ENCODE measurements at regions not wholly inside any gene's neighbourhood (a gene's known extent, or its start where the extent isn't known, plus 50 kb on each side); places are given as distances from the start of the nearest gene placed in this dataset.

DNA sequence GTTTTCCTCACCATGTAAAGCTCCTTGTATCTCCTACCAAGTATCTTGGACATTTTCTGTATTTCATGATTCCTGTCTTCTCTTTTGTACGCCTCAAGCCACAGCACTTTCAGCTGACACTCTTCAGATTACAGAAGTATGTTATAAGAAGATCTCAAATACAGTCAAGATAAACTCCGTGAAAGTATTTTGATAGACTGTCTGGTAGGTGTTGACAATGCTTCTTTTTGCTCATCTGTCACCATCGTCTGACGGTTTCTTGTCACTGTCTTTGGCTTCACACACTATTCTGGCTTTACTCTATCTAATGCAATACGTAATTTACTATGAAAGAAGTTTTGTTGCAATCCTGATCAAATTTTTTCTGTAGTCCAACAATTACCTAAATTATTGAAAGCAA, 294.5 kb upstream of the CDH12 start:
- H3K4me2 ChIP-seq (ENCODE audit: low read length, poor library complexity, severe bottlenecking), result no peak overlapping the region
- H3K27ac ChIP-seq (ENCODE audit: low read length, poor library complexity, severe bottlenecking), result no peak overlapping the region
- H3K4me3 ChIP-seq (ENCODE audit: insufficient read depth in 1 of 2, low read depth in 1 of 2, low read length in 2 of 2), result no peak overlapping the region
- H3K4ac ChIP-seq (ENCODE audit: low read depth in 1 of 2, low read length in 2 of 2), result no peak overlapping the region
- no peaks in the 10 kb centered on the region for H3K36me3 ChIP-seq (ENCODE audit: control insufficient read depth in 1 of 2, insufficient read depth in 2 of 2, low read depth in 1 of 2, low read length in 2 of 2)
- no peaks in the 10 kb centered on the region for H3K4me1 ChIP-seq (ENCODE audit: control insufficient read depth, insufficient read depth, low read depth, low read length)
- H3K27me3 ChIP-seq (ENCODE audit: control insufficient read depth in 1 of 2, insufficient read depth in 1 of 2, low read length in 2 of 2), result no peaks in the 10 kb centered on the region
- no peak overlapping the region for H4K91ac ChIP-seq (ENCODE audit: low read length)
- no peak overlapping the region for H3K14ac ChIP-seq (ENCODE audit: low read length in 2 of 2)
- no peak overlapping the region for H2BK5ac ChIP-seq (ENCODE audit: low read depth, low read length, poor library complexity, severe bottlenecking)
- no peaks in the 10 kb centered on the region for H3K9me3 ChIP-seq (ENCODE audit: control insufficient read depth, low read length)
- no peak overlapping the region for H3K23ac ChIP-seq (ENCODE audit: low read length in 2 of 2)
- WGBS, result no CpG with 5 or more reads among the region's 5 CpGs
- H2BK15ac ChIP-seq (ENCODE audit: low read depth, poor library complexity, severe bottlenecking), result no peak overlapping the region
- H3K18ac ChIP-seq (ENCODE audit: low read depth in 1 of 2, low read length in 2 of 2), result no peak overlapping the region
- no peak overlapping the region for H2BK12ac ChIP-seq (ENCODE audit: low read length in 2 of 2)
- no peaks in the 10 kb centered on the region for H3K79me1 ChIP-seq (replicated peaks; ENCODE audit: low read length, poor library complexity, severe bottlenecking)
- no peak for DNase-seq
- no peak overlapping the region for H2BK120ac ChIP-seq (ENCODE audit: low read depth, low read length)
- H2AFZ ChIP-seq (ENCODE audit: low read depth, low read length), result no peak overlapping the region
- H4K8ac ChIP-seq (ENCODE audit: low read length), result no peak overlapping the region
- no peak overlapping the region for H2AK5ac ChIP-seq (ENCODE audit: low read length, severe bottlenecking)
- no peak overlapping the region for H3K9ac ChIP-seq (ENCODE audit: low read length)

GRCh38 chr5:23146183-23146582, 293.0 kb upstream of the CDH12 start:
- 95% methylated on average over 11 of the region's 11 CpGs for WGBS
- Histone ChIP-seq H3K9ac (ENCODE audit: low read length) (no peak overlapping the region), H3K4me3 (ENCODE audit: insufficient read depth in 1 of 2, low read depth in 1 of 2, low read length in 2 of 2) (no peak overlapping the region), H3K4ac (ENCODE audit: low read depth in 1 of 2, low read length in 2 of 2) (no peak overlapping the region), H3K27me3 (ENCODE audit: control insufficient read depth in 1 of 2, insufficient read depth in 1 of 2, low read length in 2 of 2) (no peaks in the 10 kb centered on the region), H2AFZ (ENCODE audit: low read depth, low read length) (no peak overlapping the region), H4K8ac (ENCODE audit: low read length) (no peak overlapping the region), H3K9me3 (ENCODE audit: control insufficient read depth, low read length) (no peaks in the 10 kb centered on the region), H3K4me1 (ENCODE audit: control insufficient read depth, insufficient read depth, low read depth, low read length) (no peaks in the 10 kb centered on the region), H3K14ac (ENCODE audit: low read length in 2 of 2) (no peak overlapping the region), H4K91ac (ENCODE audit: low read length) (no peak overlapping the region), H3K4me2 (ENCODE audit: low read length, poor library complexity, severe bottlenecking) (no peak overlapping the region), H3K23ac (ENCODE audit: low read length in 2 of 2) (no peak overlapping the region), H2BK120ac (ENCODE audit: low read depth, low read length) (no peak overlapping the region), H3K18ac (ENCODE audit: low read depth in 1 of 2, low read length in 2 of 2) (no peak overlapping the region), H3K79me1 (replicated peaks; ENCODE audit: low read length, poor library complexity, severe bottlenecking) (no peaks in the 10 kb centered on the region), H2BK12ac (ENCODE audit: low read length in 2 of 2) (no peak overlapping the region), H2AK5ac (ENCODE audit: low read length, severe bottlenecking) (no peak overlapping the region), H3K27ac (ENCODE audit: low read length, poor library complexity, severe bottlenecking) (no peak overlapping the region), H2BK15ac (ENCODE audit: low read depth, poor library complexity, severe bottlenecking) (no peak overlapping the region), H3K36me3 (ENCODE audit: control insufficient read depth in 1 of 2, insufficient read depth in 2 of 2, low read depth in 1 of 2, low read length in 2 of 2) (no peaks in the 10 kb centered on the region), H2BK5ac (ENCODE audit: low read depth, low read length, poor library complexity, severe bottlenecking) (no peak overlapping the region)
- no peak for DNase-seq

GRCh38 chr5:23139338-23140171, 286.4 kb upstream of the CDH12 start:
- H3K23ac ChIP-seq (ENCODE audit: low read length in 2 of 2), result no peak overlapping the region
- no peak overlapping the region for H3K4ac ChIP-seq (ENCODE audit: low read depth in 1 of 2, low read length in 2 of 2)
- H2BK15ac ChIP-seq (ENCODE audit: low read depth, poor library complexity, severe bottlenecking), result no peak overlapping the region
- no peak overlapping the region for H3K4me3 ChIP-seq (ENCODE audit: insufficient read depth in 1 of 2, low read depth in 1 of 2, low read length in 2 of 2)
- H2AK5ac ChIP-seq (ENCODE audit: low read length, severe bottlenecking), result no peak overlapping the region
- H3K14ac ChIP-seq (ENCODE audit: low read length in 2 of 2), result no peak overlapping the region
- no peak overlapping the region for H3K27ac ChIP-seq (ENCODE audit: low read length, poor library complexity, severe bottlenecking)
- H3K4me1 ChIP-seq (ENCODE audit: control insufficient read depth, insufficient read depth, low read depth, low read length), result no peaks in the 10 kb centered on the region
- H3K9ac ChIP-seq (ENCODE audit: low read length), result no peak overlapping the region
- H3K4me2 ChIP-seq (ENCODE audit: low read length, poor library complexity, severe bottlenecking), result no peak overlapping the region
- no peak overlapping the region for H4K8ac ChIP-seq (ENCODE audit: low read length)
- H3K36me3 ChIP-seq (ENCODE audit: control insufficient read depth in 1 of 2, insufficient read depth in 2 of 2, low read depth in 1 of 2, low read length in 2 of 2), result no peaks in the 10 kb centered on the region
- no CpG with 5 or more reads among the region's 4 CpGs for WGBS
- DNase-seq, result peak; percentile 35
- H2BK12ac ChIP-seq (ENCODE audit: low read length in 2 of 2), result no peak overlapping the region
- no peak overlapping the region for H2BK5ac ChIP-seq (ENCODE audit: low read depth, low read length, poor library complexity, severe bottlenecking)
- H2BK120ac ChIP-seq (ENCODE audit: low read depth, low read length), result no peak overlapping the region
- H4K91ac ChIP-seq (ENCODE audit: low read length), result no peak overlapping the region
- H2AFZ ChIP-seq (ENCODE audit: low read depth, low read length), result no peak overlapping the region
- no peaks in the 10 kb centered on the region for H3K79me1 ChIP-seq (replicated peaks; ENCODE audit: low read length, poor library complexity, severe bottlenecking)
- H3K27me3 ChIP-seq (ENCODE audit: control insufficient read depth in 1 of 2, insufficient read depth in 1 of 2, low read length in 2 of 2), result no peaks in the 10 kb centered on the region
- no peak overlapping the region for H3K18ac ChIP-seq (ENCODE audit: low read depth in 1 of 2, low read length in 2 of 2)
- H3K9me3 ChIP-seq (ENCODE audit: control insufficient read depth, low read length), result no peaks in the 10 kb centered on the region

GRCh38 chr5:23136958-23137357, 283.8 kb upstream of the CDH12 start:
- no peak overlapping the region for H2AK5ac ChIP-seq (ENCODE audit: low read length, severe bottlenecking)
- H3K9ac ChIP-seq (ENCODE audit: low read length), result no peak overlapping the region
- H3K36me3 ChIP-seq (ENCODE audit: control insufficient read depth in 1 of 2, insufficient read depth in 2 of 2, low read depth in 1 of 2, low read length in 2 of 2), result no peaks in the 10 kb centered on the region
- no peak overlapping the region for H2BK12ac ChIP-seq (ENCODE audit: low read length in 2 of 2)
- H3K4me3 ChIP-seq (ENCODE audit: insufficient read depth in 1 of 2, low read depth in 1 of 2, low read length in 2 of 2), result no peak overlapping the region
- no peak overlapping the region for H3K4ac ChIP-seq (ENCODE audit: low read depth in 1 of 2, low read length in 2 of 2)
- no peak overlapping the region for H3K18ac ChIP-seq (ENCODE audit: low read depth in 1 of 2, low read length in 2 of 2)
- H2BK120ac ChIP-seq (ENCODE audit: low read depth, low read length), result no peak overlapping the region
- H2AFZ ChIP-seq (ENCODE audit: low read depth, low read length), result no peak overlapping the region
- H3K27ac ChIP-seq (ENCODE audit: low read length, poor library complexity, severe bottlenecking), result no peak overlapping the region
- H3K23ac ChIP-seq (ENCODE audit: low read length in 2 of 2), result no peak overlapping the region
- no peak overlapping the region for H3K14ac ChIP-seq (ENCODE audit: low read length in 2 of 2)
- no peaks in the 10 kb centered on the region for H3K9me3 ChIP-seq (ENCODE audit: control insufficient read depth, low read length)
- WGBS, result 97% methylated on average over 1 of the region's 2 CpGs
- H4K8ac ChIP-seq (ENCODE audit: low read length), result no peak overlapping the region
- no peak overlapping the region for H4K91ac ChIP-seq (ENCODE audit: low read length)
- DNase-seq, result no peak
- no peak overlapping the region for H3K4me2 ChIP-seq (ENCODE audit: low read length, poor library complexity, severe bottlenecking)
- H2BK15ac ChIP-seq (ENCODE audit: low read depth, poor library complexity, severe bottlenecking), result no peak overlapping the region
- H3K27me3 ChIP-seq (ENCODE audit: control insufficient read depth in 1 of 2, insufficient read depth in 1 of 2, low read length in 2 of 2), result no peaks in the 10 kb centered on the region
- H3K79me1 ChIP-seq (replicated peaks; ENCODE audit: low read length, poor library complexity, severe bottlenecking), result no peaks in the 10 kb centered on the region
- H3K4me1 ChIP-seq (ENCODE audit: control insufficient read depth, insufficient read depth, low read depth, low read length), result no peaks in the 10 kb centered on the region
- H2BK5ac ChIP-seq (ENCODE audit: low read depth, low read length, poor library complexity, severe bottlenecking), result no peak overlapping the region

Data from mesenchymal stem cell (in vitro differentiated cells and primary cell).